H1 (cell line): ENCODE measurements at regions not wholly inside any gene's neighbourhood (a gene's known extent, or its start where the extent isn't known, plus 50 kb on each side); places are given as distances from the start of the nearest gene placed in this dataset.

ENCODE experiments used
- BACH1 ChIP-seq: IDR thresholded peaks from 2 replicates; pipeline ENCODE4 v1.6.1; 2012; ENCODE audit warnings: low read length, improper control_type of control experiment
- BCL11A ChIP-seq, 2 experiments: IDR thresholded peaks; one replicate each; pipeline ENCODE4 v1.6.1; 2011; ENCODE audit warnings: low read depth in 2 of 2, low read length in 2 of 2, mild to moderate bottlenecking in 2 of 2
- CHD7 ChIP-seq: fragments of 300-600 bp; sonication (generic); IDR thresholded peaks from 2 replicates; pipeline ENCODE4 v1.7.1; 2012; ENCODE audit warnings: low read length, moderate library complexity, mild to moderate bottlenecking, inconsistent platforms; ENCODE audit not compliant: insufficient replicate concordance
- CTCF ChIP-seq, 3 experiments: IDR thresholded peaks; 1 replicate in 2 of 3; 2 replicates in 1 of 3; pipeline versions ENCODE4 v1.5.1 to v1.6.1; 2011; ENCODE audit warnings: low read length in 3 of 3, mild to moderate bottlenecking in 3 of 3, inconsistent platforms in 2 of 3, low read depth in 1 of 3, moderate library complexity in 1 of 3; ENCODE audit not compliant: insufficient read depth in 1 of 3; ENCODE audit errors: control extremely low read depth in 1 of 3
- NRF1 ChIP-seq: IDR thresholded peaks from 2 replicates; pipeline ENCODE4 v1.6.1; 2011; ENCODE audit warnings: mild to moderate bottlenecking, low read depth, low read length, improper control_type of control experiment
- POLR2AphosphoS5 ChIP-seq: IDR thresholded peaks from 2 replicates; pipeline ENCODE4 v1.6.1; 2011; ENCODE audit warnings: low read depth, low read length
- RBBP5 ChIP-seq: IDR thresholded peaks from 2 replicates; pipeline ENCODE4 v1.7.1; 2012; ENCODE audit warnings: low read depth, mild to moderate bottlenecking, inconsistent platforms, low read length, moderate library complexity, borderline replicate concordance
- SRF ChIP-seq: IDR thresholded peaks from 2 replicates; pipeline ENCODE4 v1.6.1; 2011; ENCODE audit warnings: mild to moderate bottlenecking, low read depth, low read length, moderate library complexity
- TAF1 ChIP-seq: IDR thresholded peaks from 2 replicates; pipeline ENCODE4 v1.6.1; 2011; ENCODE audit warnings: mild to moderate bottlenecking, low read depth, low read length
- ZNF274 ChIP-seq: IDR thresholded peaks from 2 replicates; pipeline ENCODE4 v1.7.0; 2012; ENCODE audit warnings: low read length, borderline replicate concordance; ENCODE audit errors: extremely low read depth

GRCh38 chr2:40666398-40666797, 214.5 kb upstream of the SLC8A1 start (continued):
- no peak for TF ChIP-seq CHD7
- no peak for TF ChIP-seq SRF
- TF ChIP-seq RBBP5: no peak
- TF ChIP-seq BACH1: no peak
- no peak for TF ChIP-seq BCL11A (IDR thresholded peaks at IDR 0.05; ENCODE audit: low read depth in 2 of 2, low read length in 2 of 2)
- TF ChIP-seq ZNF274: no peak
- TF ChIP-seq POLR2AphosphoS5: no peak
- no peak for TF ChIP-seq NRF1
- no peak for TF ChIP-seq TAF1
- no peak for TF ChIP-seq CTCF (IDR thresholded peaks at IDR 0.05; ENCODE audit: control extremely low read depth in 1 of 3, insufficient read depth in 1 of 3, low read depth in 1 of 3, low read length in 3 of 3)
